OCI-M1 (cell line): ENCODE measurements at regions not wholly inside any gene's neighbourhood (a gene's known extent, or its start where the extent isn't known, plus 50 kb on each side); places are given as distances from the start of the nearest gene placed in this dataset.
"Not testable (repeated sequence)": the region's sequence is repeated elsewhere in the genome, so short reads cannot be mapped to it uniquely, and the experiment has no call there.

ENCODE experiments used
- DNase-seq: peaks from one replicate; lab custom pipeline; 2025; lab: John Stamatoyannopoulos, UW

GRCh38 chr2:187684174-187684573 is 129.9 kb upstream of the TFPI start:
- no peak for DNase-seq

GRCh38 chr2:187686416-187687024 is 132.3 kb upstream of the TFPI start:
- DNase-seq: no peak

- DNase-seq: no peak
Measured at GRCh38 chr2:187687585-187687984, 133.3 kb upstream of the TFPI start.

- DNase-seq: no peak
Measured at GRCh38 chr2:187689372-187689771, 135.1 kb upstream of the TFPI start.

- no peak for DNase-seq
Measured at GRCh38 chr2:187693923-187694322, 139.7 kb upstream of the TFPI start.

- not testable (repeated sequence) for DNase-seq
Measured at GRCh38 chr2:187696644-187697043, 142.4 kb upstream of the TFPI start.

- DNase-seq: no peak
Measured at GRCh38 chr2:187698374-187699110, 144.3 kb upstream of the TFPI start.

- no peak for DNase-seq
Measured at GRCh38 chr2:187702157-187702556, 147.9 kb upstream of the TFPI start.

- DNase-seq: no peak
Measured at GRCh38 chr2:187708272-187708671, 154.0 kb upstream of the TFPI start.

GRCh38 chr2:187709065-187709464 is 154.8 kb upstream of the TFPI start:
- DNase-seq: no peak

GRCh38 chr2:187710791-187711521 is 156.7 kb upstream of the TFPI start:
- DNase-seq: no peak

- no peak for DNase-seq
Measured at GRCh38 chr2:187715590-187715989, 161.4 kb upstream of the TFPI start.

GRCh38 chr2:187716301-187716700 is 162.1 kb upstream of the TFPI start:
- no peak for DNase-seq

- no peak for DNase-seq
Measured at GRCh38 chr2:187718092-187718491, 163.9 kb upstream of the TFPI start.

GRCh38 chr2:187719510-187719909 is 165.3 kb upstream of the TFPI start:
- DNase-seq: no peak

GRCh38 chr2:187748958-187749357 is 194.7 kb upstream of the TFPI start:
- no peak for DNase-seq

- DNase-seq: no peak
Measured at GRCh38 chr2:187749804-187750431, 195.7 kb upstream of the TFPI start.

GRCh38 chr2:187768995-187769394 is 214.8 kb upstream of the TFPI start:
- DNase-seq: no peak

GRCh38 chr2:187769437-187769836 is 215.2 kb upstream of the TFPI start:
- DNase-seq: no peak

GRCh38 chr2:187774551-187775071 is 220.4 kb upstream of the TFPI start:
- DNase-seq: no peak

- DNase-seq: no peak
Measured at GRCh38 chr2:187775196-187775595, 221.0 kb upstream of the TFPI start.

GRCh38 chr2:187775651-187776050 is 221.4 kb upstream of the TFPI start:
- DNase-seq: no peak
